ENCODE measurements at regions not wholly inside any gene's neighbourhood (a gene's known extent, or its start where the extent isn't known, plus 50 kb on each side); places are given as distances from the start of the nearest gene placed in this dataset.
A peak's percentile ranks its signal among the peaks of the same experiment; 100 is the strongest.

DNA sequence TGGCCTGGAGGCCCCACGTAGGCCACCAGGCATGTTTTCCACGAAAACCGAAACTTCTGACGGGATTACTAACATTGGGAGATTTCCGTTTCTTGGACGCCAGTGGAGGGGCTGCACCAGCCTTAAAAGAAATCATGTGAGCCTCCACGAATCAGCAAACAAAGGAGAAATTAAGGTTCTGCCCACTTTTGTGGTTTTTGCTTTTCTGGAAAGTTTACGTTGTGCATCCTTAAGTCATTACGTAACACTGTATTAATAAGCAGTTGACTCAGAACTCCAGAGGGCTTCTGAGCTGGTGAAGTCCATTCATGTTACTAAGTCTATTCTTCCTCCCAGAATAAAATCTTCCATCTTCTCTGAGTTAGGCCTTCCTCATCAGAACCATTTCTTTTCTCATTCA, 168.5 kb downstream of the PSMG1 start:
- peak; percentile 21 to 61 for TF ChIP-seq POLR2AphosphoS5 (IDR thresholded peaks at IDR 0.05)
- TF ChIP-seq, protein P1, sequence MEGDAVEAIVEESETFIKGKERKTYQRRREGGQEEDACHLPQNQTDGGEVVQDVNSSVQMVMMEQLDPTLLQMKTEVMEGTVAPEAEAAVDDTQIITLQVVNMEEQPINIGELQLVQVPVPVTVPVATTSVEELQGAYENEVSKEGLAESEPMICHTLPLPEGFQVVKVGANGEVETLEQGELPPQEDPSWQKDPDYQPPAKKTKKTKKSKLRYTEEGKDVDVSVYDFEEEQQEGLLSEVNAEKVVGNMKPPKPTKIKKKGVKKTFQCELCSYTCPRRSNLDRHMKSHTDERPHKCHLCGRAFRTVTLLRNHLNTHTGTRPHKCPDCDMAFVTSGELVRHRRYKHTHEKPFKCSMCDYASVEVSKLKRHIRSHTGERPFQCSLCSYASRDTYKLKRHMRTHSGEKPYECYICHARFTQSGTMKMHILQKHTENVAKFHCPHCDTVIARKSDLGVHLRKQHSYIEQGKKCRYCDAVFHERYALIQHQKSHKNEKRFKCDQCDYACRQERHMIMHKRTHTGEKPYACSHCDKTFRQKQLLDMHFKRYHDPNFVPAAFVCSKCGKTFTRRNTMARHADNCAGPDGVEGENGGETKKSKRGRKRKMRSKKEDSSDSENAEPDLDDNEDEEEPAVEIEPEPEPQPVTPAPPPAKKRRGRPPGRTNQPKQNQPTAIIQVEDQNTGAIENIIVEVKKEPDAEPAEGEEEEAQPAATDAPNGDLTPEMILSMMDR (IDR thresholded peaks at IDR 0.05): no peak
- TF ChIP-seq POLR2A (IDR thresholded peaks at IDR 0.05): peak in 1 of 4 donors; percentile 32
- peak in 1 of 4 donors; percentile 11 for TF ChIP-seq EP300 (IDR thresholded peaks at IDR 0.05)

Data from upper lobe of left lung (tissue), 4 donors.